Prostate gland (tissue), 2 donors: ENCODE measurements at regions not wholly inside any gene's neighbourhood (a gene's known extent, or its start where the extent isn't known, plus 50 kb on each side); places are given as distances from the start of the nearest gene placed in this dataset.

Experiments used
- DNase-seq: peaks from one replicate; pipeline ENCODE4 v3.0.0-alpha.2; 2019; ENCODE audit warnings: low spot score
- H3K27ac ChIP-seq, 2 donors: fragments of 200-600 bp; sonication (generic); 2 replicates each; pipeline ENCODE4 v1.5.1; 2017 to 2019
- H3K27me3 ChIP-seq: fragments of 200-600 bp; sonication (generic); replicated peaks from 2 replicates; pipeline ENCODE4 v1.5.1; 2019; ENCODE audit not compliant: insufficient read depth
- H3K36me3 ChIP-seq, 2 donors: fragments of 200-600 bp; sonication (generic); 1 replicate in 1 of 2; 2 replicates in 1 of 2; pipeline versions ENCODE4 v1.5.1 to v1.8.1; 2017 to 2019
- H3K4me1 ChIP-seq: fragments of 200-600 bp; sonication (generic); replicated peaks from 2 replicates; pipeline ENCODE4 v1.5.1; 2019
- H3K4me3 ChIP-seq, 2 donors: fragments of 200-600 bp; sonication (generic); 2 replicates each; pipeline ENCODE4 v1.5.1; 2017 to 2019
- H3K9me3 ChIP-seq: fragments of 200-600 bp; sonication (generic); 2 replicates; pipeline ENCODE4 v1.5.1; 2017
- POLR2A ChIP-seq: fragments of 450-650 bp; IDR thresholded peaks from one replicate; pipeline ENCODE4 v1.6.1; 2016; ENCODE audit warnings: antibody characterized with exemption, mild to moderate bottlenecking
- POLR2AphosphoS5 ChIP-seq: sonication (generic); formaldehyde crosslinking; IDR thresholded peaks from one replicate; pipeline ENCODE4 v1.6.1; 2017; ENCODE audit warnings: antibody characterized with exemption
- whole genome bisulfite sequencing: methylation state at CpG from one replicate; pipeline ENCODE4 v1.1.5; 2018; 5-methylcytosine and 5-hydroxymethylcytosine counted together
- intact Hi-C: fragments of 100-400 bp; cut with DNase I; formaldehyde crosslinking; loops from one replicate; pipeline ENCODE4 v1.14.2; 2022
- TF ChIP-seq, protein P1 (sequence below), 4 experiments: fragments of 200-600 bp in 2 of 4; fragments of 450-650 bp in 2 of 4; sonication (generic) in 2 of 4; IDR thresholded peaks; 1 replicate in 3 of 4; 2 replicates in 1 of 4; pipeline ENCODE4 v1.5.1; 2016 to 2019; ENCODE audit warnings: antibody characterized with exemption in 4 of 4, mild to moderate bottlenecking in 2 of 4, moderate library complexity in 2 of 4

DNA sequence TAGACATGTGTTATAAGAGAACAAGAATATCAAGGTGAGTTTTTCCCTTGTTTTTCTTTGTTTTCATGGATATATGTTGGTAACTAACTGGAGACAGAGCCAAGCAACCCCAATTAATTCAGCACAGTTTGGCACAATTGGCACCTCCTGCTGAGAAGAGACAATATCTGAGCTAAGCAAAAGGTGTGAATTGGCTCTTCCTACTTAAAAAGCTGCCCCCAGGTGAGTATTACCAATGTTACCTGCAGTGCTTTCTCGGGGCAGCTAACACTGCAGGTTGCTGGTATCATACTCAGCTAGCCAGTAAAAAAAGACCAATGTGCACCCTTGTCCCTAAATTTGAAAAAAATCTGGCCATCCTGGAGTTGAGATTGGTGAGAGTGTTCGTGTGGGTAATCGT lies 871.2 kb upstream of the TENM3 start:
- intact Hi-C loops: no loop called here
- 73% methylated on average over 3 of the region's 3 CpGs for WGBS
- no peaks in the 10 kb centered on the region for H3K27me3 ChIP-seq
- H3K4me1 ChIP-seq: no peaks in the 10 kb centered on the region
- no peaks in the 10 kb centered on the region for H3K9me3 ChIP-seq
- H3K36me3 ChIP-seq: no peaks in the 10 kb centered on the region
- no peak overlapping the region for H3K27ac ChIP-seq
- H3K4me3 ChIP-seq: no peak overlapping the region
- DNase-seq: no peak
- TF ChIP-seq POLR2AphosphoS5: no peak
- TF ChIP-seq POLR2A: no peak
- TF ChIP-seq, protein P1, sequence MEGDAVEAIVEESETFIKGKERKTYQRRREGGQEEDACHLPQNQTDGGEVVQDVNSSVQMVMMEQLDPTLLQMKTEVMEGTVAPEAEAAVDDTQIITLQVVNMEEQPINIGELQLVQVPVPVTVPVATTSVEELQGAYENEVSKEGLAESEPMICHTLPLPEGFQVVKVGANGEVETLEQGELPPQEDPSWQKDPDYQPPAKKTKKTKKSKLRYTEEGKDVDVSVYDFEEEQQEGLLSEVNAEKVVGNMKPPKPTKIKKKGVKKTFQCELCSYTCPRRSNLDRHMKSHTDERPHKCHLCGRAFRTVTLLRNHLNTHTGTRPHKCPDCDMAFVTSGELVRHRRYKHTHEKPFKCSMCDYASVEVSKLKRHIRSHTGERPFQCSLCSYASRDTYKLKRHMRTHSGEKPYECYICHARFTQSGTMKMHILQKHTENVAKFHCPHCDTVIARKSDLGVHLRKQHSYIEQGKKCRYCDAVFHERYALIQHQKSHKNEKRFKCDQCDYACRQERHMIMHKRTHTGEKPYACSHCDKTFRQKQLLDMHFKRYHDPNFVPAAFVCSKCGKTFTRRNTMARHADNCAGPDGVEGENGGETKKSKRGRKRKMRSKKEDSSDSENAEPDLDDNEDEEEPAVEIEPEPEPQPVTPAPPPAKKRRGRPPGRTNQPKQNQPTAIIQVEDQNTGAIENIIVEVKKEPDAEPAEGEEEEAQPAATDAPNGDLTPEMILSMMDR (IDR thresholded peaks at IDR 0.05): no peak

GRCh38 chr4:181376058-181376457 lies 867.1 kb upstream of the TENM3 start:
- H3K27ac ChIP-seq: no peak overlapping the region
- no peak for DNase-seq
- no peak overlapping the region for H3K4me3 ChIP-seq
- 71% methylated on average over 8 of the region's 8 CpGs for WGBS
- intact Hi-C loops: no loop called here
- H3K4me1 ChIP-seq: no peaks in the 10 kb centered on the region
- TF ChIP-seq, protein P1 (IDR thresholded peaks at IDR 0.05): no peak
- TF ChIP-seq POLR2AphosphoS5 (no peak), POLR2A (no peak)
- no peaks in the 10 kb centered on the region for H3K36me3 ChIP-seq
- H3K9me3 ChIP-seq: no peaks in the 10 kb centered on the region
- H3K27me3 ChIP-seq: no peaks in the 10 kb centered on the region

DNA sequence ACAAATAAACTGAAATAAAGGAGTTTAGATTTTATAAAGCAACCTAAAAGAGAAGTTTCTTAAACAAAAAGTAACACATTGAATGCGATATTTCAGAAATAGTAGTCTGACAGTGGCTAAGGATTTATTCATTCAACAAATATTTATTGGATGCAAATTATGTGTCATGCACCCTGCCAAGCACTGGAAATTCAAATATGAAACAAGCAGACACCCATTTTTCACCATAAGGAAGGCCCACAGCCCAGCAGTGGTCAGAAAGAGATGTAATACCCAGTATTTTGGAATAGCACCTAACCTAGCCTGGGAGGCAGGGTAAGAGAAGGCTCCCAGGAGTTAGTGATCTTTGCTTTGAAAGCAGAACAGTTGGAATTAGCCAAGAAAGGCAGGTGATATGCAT lies 855.1 kb upstream of the TENM3 start:
- Histone ChIP-seq H3K27me3 (no peaks in the 10 kb centered on the region), H3K9me3 (no peaks in the 10 kb centered on the region), H3K4me3 (no peak overlapping the region), H3K36me3 (no peaks in the 10 kb centered on the region), H3K27ac (no peak overlapping the region), H3K4me1 (no peaks in the 10 kb centered on the region)
- DNase-seq: no peak
- WGBS: 79% methylated on average over 1 of the region's 1 CpG
- TF ChIP-seq POLR2AphosphoS5 (no peak), POLR2A (no peak)
- TF ChIP-seq, protein P1 (IDR thresholded peaks at IDR 0.05): no peak
- intact Hi-C loops: no loop called here

GRCh38 chr4:181416966-181417365 lies 826.2 kb upstream of the TENM3 start:
- H3K36me3 ChIP-seq: no peaks in the 10 kb centered on the region
- H3K4me1 ChIP-seq: no peaks in the 10 kb centered on the region
- no peak for DNase-seq
- TF ChIP-seq, protein P1 (IDR thresholded peaks at IDR 0.05): no peak
- TF ChIP-seq POLR2AphosphoS5 (no peak), POLR2A (no peak)
- H3K4me3 ChIP-seq: no peak overlapping the region
- WGBS: 26% methylated on average over 1 of the region's 1 CpG
- no peaks in the 10 kb centered on the region for H3K27me3 ChIP-seq
- H3K27ac ChIP-seq: no peak overlapping the region
- intact Hi-C loops: no loop called here
- H3K9me3 ChIP-seq: no peaks in the 10 kb centered on the region

DNA sequence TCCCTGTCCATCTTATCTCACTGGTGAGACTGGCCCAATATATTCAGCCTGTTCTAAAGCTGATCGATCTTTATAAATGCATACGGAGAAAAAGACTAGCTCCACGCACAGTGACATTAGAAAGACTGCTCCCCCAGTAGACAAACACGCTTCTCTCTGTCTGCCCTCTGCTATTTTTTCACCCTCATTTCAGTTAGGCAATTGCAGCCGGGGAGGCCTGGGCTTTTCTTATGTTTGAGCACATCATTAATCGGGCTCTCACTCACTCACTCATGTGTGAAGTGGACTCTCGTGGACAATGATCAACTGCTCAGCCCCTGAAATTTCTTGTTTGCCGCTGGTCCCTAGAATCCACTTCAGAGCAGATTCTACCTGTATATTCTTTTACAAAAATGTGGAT lies 824.7 kb upstream of the TENM3 start:
- H3K9me3 ChIP-seq: no peaks in the 10 kb centered on the region
- H3K27me3 ChIP-seq: no peaks in the 10 kb centered on the region
- WGBS: 69% methylated on average over 8 of the region's 8 CpGs
- TF ChIP-seq POLR2A (no peak), POLR2AphosphoS5 (no peak)
- TF ChIP-seq, protein P1 (IDR thresholded peaks at IDR 0.05): no peak
- intact Hi-C loops: no loop called here
- no peak overlapping the region for H3K27ac ChIP-seq
- no peaks in the 10 kb centered on the region for H3K36me3 ChIP-seq
- H3K4me1 ChIP-seq: no peaks in the 10 kb centered on the region
- no peak for DNase-seq
- H3K4me3 ChIP-seq: no peak overlapping the region
